ENCODE measurements at regions not wholly inside any gene's neighbourhood (a gene's known extent, or its start where the extent isn't known, plus 50 kb on each side); places are given as distances from the start of the nearest gene placed in this dataset.

DNA sequence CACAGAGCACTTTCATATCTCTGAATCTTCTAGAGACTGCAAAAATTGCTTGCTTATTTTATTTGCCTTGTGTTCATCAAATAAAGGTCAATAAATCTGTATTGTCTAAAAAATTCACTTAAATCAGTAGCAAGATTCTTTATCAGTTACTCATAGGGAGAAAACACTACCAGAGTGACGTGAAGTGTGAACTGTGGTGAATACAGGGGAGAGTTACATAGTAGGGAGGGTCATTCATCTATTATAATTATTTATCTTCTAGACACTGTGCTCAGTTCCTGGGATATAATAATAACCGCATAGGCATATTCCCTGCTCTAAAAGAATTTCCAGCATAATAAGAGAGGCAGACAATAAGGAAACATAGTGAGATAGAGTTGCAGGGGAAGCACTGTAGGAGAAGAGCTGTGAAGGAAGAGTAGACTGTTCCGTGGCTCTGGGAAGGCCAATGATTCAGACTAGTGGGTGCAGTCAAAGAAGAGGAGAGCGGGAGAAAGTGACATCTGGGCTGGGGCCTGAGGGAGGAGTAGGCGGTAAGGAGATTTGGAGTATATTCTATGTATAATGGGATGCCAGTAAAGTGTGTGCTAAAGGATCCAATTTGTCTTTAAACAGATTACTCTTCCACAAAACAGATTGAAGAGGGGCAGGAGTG, 84.0 kb upstream of the TDRD3 start:
- Histone ChIP-seq H3K4me1 (ENCODE audit: control insufficient read depth, extremely low read depth, insufficient read depth, low read length) (no peaks in the 10 kb centered on the region), H3K27ac (ENCODE audit: insufficient read depth, low read length) (no peak overlapping the region), H2AFZ (ENCODE audit: low read length) (no peak overlapping the region), H3K27me3 (ENCODE audit: control insufficient read depth, insufficient read depth, low read length) (no peaks in the 10 kb centered on the region), H3K4me3 (replicated peaks in 1 of 4; ENCODE audit: control extremely low read depth in 1 of 4, insufficient read depth in 1 of 4, low read depth in 3 of 4, low read length in 4 of 4) (no peak overlapping the region), H3K9me3 (ENCODE audit: control insufficient read depth, insufficient read depth, low read depth, low read length) (no peaks in the 10 kb centered on the region), H3K9ac (ENCODE audit: insufficient read depth, low read length) (no peak overlapping the region), H3K4me2 (ENCODE audit: extremely low read depth, insufficient read depth, low read length) (no peak overlapping the region), H4K20me1 (ENCODE audit: control insufficient read depth, extremely low read depth, insufficient read depth, low read length) (no peaks in the 10 kb centered on the region), H3K36me3 (ENCODE audit: control insufficient read depth, insufficient read depth, low read length) (no peaks in the 10 kb centered on the region), H3K79me2 (ENCODE audit: control insufficient read depth, insufficient read depth, low read length) (no peaks in the 10 kb centered on the region)
- peak in 1 of 2 donors; percentile 59 for DNase-seq (ENCODE audit: low read depth in 2 of 2)
- TF ChIP-seq, protein P1, sequence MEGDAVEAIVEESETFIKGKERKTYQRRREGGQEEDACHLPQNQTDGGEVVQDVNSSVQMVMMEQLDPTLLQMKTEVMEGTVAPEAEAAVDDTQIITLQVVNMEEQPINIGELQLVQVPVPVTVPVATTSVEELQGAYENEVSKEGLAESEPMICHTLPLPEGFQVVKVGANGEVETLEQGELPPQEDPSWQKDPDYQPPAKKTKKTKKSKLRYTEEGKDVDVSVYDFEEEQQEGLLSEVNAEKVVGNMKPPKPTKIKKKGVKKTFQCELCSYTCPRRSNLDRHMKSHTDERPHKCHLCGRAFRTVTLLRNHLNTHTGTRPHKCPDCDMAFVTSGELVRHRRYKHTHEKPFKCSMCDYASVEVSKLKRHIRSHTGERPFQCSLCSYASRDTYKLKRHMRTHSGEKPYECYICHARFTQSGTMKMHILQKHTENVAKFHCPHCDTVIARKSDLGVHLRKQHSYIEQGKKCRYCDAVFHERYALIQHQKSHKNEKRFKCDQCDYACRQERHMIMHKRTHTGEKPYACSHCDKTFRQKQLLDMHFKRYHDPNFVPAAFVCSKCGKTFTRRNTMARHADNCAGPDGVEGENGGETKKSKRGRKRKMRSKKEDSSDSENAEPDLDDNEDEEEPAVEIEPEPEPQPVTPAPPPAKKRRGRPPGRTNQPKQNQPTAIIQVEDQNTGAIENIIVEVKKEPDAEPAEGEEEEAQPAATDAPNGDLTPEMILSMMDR (conservative IDR thresholded peaks at IDR 0.05 in 1 of 2, IDR thresholded peaks at IDR 0.05 in 1 of 2; ENCODE audit: low read depth in 1 of 2, low read length in 2 of 2) = no peak
- no peak for TF ChIP-seq EZH2 (IDR thresholded peaks at IDR 0.05; ENCODE audit: low read length, missing control alignments)

DNA sequence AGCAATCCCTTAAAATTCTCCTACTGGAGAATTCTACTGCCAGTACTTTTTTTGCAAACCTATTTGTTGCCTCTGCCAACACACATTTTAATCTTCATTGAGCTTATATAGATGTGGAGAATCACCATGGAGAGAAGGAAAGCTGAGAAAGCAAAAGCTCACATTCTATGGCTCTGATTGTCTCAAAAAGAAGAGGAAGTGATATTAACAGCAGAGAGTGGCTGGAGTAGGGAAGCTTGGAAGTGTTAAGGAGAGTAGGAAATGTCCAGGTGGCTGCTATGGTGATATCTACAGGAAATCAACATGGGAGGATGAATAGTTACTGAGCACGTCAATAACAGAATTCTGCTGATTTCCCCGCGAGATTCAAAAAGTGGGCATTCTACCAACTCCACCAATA, 78.8 kb upstream of the TDRD3 start:
- DNase-seq (ENCODE audit: low read depth in 2 of 2) = no peak
- Histone ChIP-seq H3K4me3 (replicated peaks in 1 of 4; ENCODE audit: control extremely low read depth in 1 of 4, insufficient read depth in 1 of 4, low read depth in 3 of 4, low read length in 4 of 4) (no peak overlapping the region), H3K27me3 (ENCODE audit: control insufficient read depth, insufficient read depth, low read length) (no peaks in the 10 kb centered on the region), H4K20me1 (ENCODE audit: control insufficient read depth, extremely low read depth, insufficient read depth, low read length) (no peaks in the 10 kb centered on the region), H3K27ac (ENCODE audit: insufficient read depth, low read length) (no peak overlapping the region), H3K4me2 (ENCODE audit: extremely low read depth, insufficient read depth, low read length) (no peak overlapping the region), H3K9me3 (ENCODE audit: control insufficient read depth, insufficient read depth, low read depth, low read length) (no peaks in the 10 kb centered on the region), H3K36me3 (ENCODE audit: control insufficient read depth, insufficient read depth, low read length) (no peaks in the 10 kb centered on the region), H3K9ac (ENCODE audit: insufficient read depth, low read length) (no peak overlapping the region), H3K79me2 (ENCODE audit: control insufficient read depth, insufficient read depth, low read length) (no peaks in the 10 kb centered on the region), H2AFZ (ENCODE audit: low read length) (no peak overlapping the region), H3K4me1 (ENCODE audit: control insufficient read depth, extremely low read depth, insufficient read depth, low read length) (no peaks in the 10 kb centered on the region)
- TF ChIP-seq, protein P1 (conservative IDR thresholded peaks at IDR 0.05 in 1 of 2, IDR thresholded peaks at IDR 0.05 in 1 of 2; ENCODE audit: low read depth in 1 of 2, low read length in 2 of 2) = no peak
- TF ChIP-seq EZH2 (IDR thresholded peaks at IDR 0.05; ENCODE audit: low read length, missing control alignments) = no peak

- no peaks in the 10 kb centered on the region for H4K20me1 ChIP-seq (ENCODE audit: control insufficient read depth, extremely low read depth, insufficient read depth, low read length)
- no peaks in the 10 kb centered on the region for H3K9me3 ChIP-seq (ENCODE audit: control insufficient read depth, insufficient read depth, low read depth, low read length)
- H3K4me2 ChIP-seq (ENCODE audit: extremely low read depth, insufficient read depth, low read length) = no peak overlapping the region
- H3K79me2 ChIP-seq (ENCODE audit: control insufficient read depth, insufficient read depth, low read length) = no peaks in the 10 kb centered on the region
- TF ChIP-seq, protein P1 (conservative IDR thresholded peaks at IDR 0.05 in 1 of 2, IDR thresholded peaks at IDR 0.05 in 1 of 2; ENCODE audit: low read depth in 1 of 2, low read length in 2 of 2) = no peak
- no peak for TF ChIP-seq EZH2 (IDR thresholded peaks at IDR 0.05; ENCODE audit: low read length, missing control alignments)
- H3K27ac ChIP-seq (ENCODE audit: insufficient read depth, low read length) = no peak overlapping the region
- H3K9ac ChIP-seq (ENCODE audit: insufficient read depth, low read length) = no peak overlapping the region
- H3K36me3 ChIP-seq (ENCODE audit: control insufficient read depth, insufficient read depth, low read length) = no peaks in the 10 kb centered on the region
- no peaks in the 10 kb centered on the region for H3K4me1 ChIP-seq (ENCODE audit: control insufficient read depth, extremely low read depth, insufficient read depth, low read length)
- H2AFZ ChIP-seq (ENCODE audit: low read length) = no peak overlapping the region
- no peaks in the 10 kb centered on the region for H3K27me3 ChIP-seq (ENCODE audit: control insufficient read depth, insufficient read depth, low read length)
- no peak overlapping the region for H3K4me3 ChIP-seq (replicated peaks in 1 of 4; ENCODE audit: control extremely low read depth in 1 of 4, insufficient read depth in 1 of 4, low read depth in 3 of 4, low read length in 4 of 4)
- no peak for DNase-seq (ENCODE audit: low read depth in 2 of 2)
Measured at GRCh38 chr13:60324131-60324530, 72.9 kb upstream of the TDRD3 start.
